GM06990 (cell line): ENCODE measurements at regions not wholly inside any gene's neighbourhood (a gene's known extent, or its start where the extent isn't known, plus 50 kb on each side); places are given as distances from the start of the nearest gene placed in this dataset.
"Not testable (repeated sequence)": the region's sequence is repeated elsewhere in the genome, so short reads cannot be mapped to it uniquely, and the experiment has no call there.

Experiments
- DNase-seq: peaks from one replicate; pipeline ENCODE4 v3.0.0-alpha.2; 2011; ENCODE audit not compliant: insufficient read length; ENCODE audit errors: extremely low read depth
- H3K27me3 ChIP-seq: replicated peaks from 2 replicates; pipeline ENCODE4 v1.6.0; 2011; ENCODE audit warnings: low read length; ENCODE audit not compliant: control insufficient read depth, insufficient read depth
- H3K36me3 ChIP-seq: 2 replicates; pipeline ENCODE4 v1.5.1; 2011; ENCODE audit warnings: low read length; ENCODE audit not compliant: control insufficient read depth, insufficient read depth
- H3K4me3 ChIP-seq: replicated peaks from 2 replicates; pipeline ENCODE4 v1.5.1; 2011; ENCODE audit warnings: low read depth, mild to moderate bottlenecking, control low read depth, low read length
- TF ChIP-seq, protein P1 (sequence below): IDR thresholded peaks from 2 replicates; pipeline ENCODE4 v1.5.1; 2011; ENCODE audit warnings: low read length, control low read depth, mild to moderate bottlenecking, inconsistent platforms; ENCODE audit not compliant: insufficient read depth, poor library complexity, severe bottlenecking

GRCh38 chr11:42840860-42841259 is 470.9 kb upstream of the API5 start:
- H3K4me3 ChIP-seq, result no peak overlapping the region
- H3K27me3 ChIP-seq, result no peaks in the 10 kb centered on the region
- TF ChIP-seq, protein P1, sequence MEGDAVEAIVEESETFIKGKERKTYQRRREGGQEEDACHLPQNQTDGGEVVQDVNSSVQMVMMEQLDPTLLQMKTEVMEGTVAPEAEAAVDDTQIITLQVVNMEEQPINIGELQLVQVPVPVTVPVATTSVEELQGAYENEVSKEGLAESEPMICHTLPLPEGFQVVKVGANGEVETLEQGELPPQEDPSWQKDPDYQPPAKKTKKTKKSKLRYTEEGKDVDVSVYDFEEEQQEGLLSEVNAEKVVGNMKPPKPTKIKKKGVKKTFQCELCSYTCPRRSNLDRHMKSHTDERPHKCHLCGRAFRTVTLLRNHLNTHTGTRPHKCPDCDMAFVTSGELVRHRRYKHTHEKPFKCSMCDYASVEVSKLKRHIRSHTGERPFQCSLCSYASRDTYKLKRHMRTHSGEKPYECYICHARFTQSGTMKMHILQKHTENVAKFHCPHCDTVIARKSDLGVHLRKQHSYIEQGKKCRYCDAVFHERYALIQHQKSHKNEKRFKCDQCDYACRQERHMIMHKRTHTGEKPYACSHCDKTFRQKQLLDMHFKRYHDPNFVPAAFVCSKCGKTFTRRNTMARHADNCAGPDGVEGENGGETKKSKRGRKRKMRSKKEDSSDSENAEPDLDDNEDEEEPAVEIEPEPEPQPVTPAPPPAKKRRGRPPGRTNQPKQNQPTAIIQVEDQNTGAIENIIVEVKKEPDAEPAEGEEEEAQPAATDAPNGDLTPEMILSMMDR, result no peak
- H3K36me3 ChIP-seq, result no peaks in the 10 kb centered on the region
- DNase-seq, result no peak

- no peaks in the 10 kb centered on the region for H3K27me3 ChIP-seq
- H3K36me3 ChIP-seq, result no peaks in the 10 kb centered on the region
- no peak overlapping the region for H3K4me3 ChIP-seq
- no peak for DNase-seq
- TF ChIP-seq, protein P1, result no peak
Measured at GRCh38 chr11:42841556-42841955, 470.2 kb upstream of the API5 start.

- TF ChIP-seq, protein P1, result no peak
- DNase-seq, result no peak
- Histone ChIP-seq H3K27me3 (no peaks in the 10 kb centered on the region), H3K4me3 (no peak overlapping the region), H3K36me3 (no peaks in the 10 kb centered on the region)
Measured at GRCh38 chr11:42849362-42849761, 462.4 kb upstream of the API5 start.

GRCh38 chr11:42857344-42857743 is 454.5 kb upstream of the API5 start:
- DNase-seq, result no peak
- TF ChIP-seq, protein P1, result no peak

DNA sequence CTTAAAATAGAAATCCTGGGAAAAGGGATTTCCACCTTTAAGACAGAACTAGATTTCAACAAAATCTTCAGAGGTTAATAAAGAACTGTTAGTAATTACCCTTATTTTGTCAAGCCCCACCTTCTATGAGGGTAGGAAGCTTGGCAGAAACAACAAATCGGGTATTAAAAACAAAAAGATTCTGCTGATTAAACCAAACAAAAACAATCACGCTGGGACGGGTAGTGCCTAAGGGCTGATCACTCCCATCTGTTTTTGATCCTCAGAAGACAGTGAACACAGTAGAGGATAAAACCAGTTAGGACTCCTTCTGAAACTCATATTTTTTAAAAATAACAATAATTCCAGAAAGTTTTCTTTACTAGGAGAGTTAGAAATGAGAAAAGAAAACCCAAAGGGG is 441.3 kb upstream of the API5 start:
- TF ChIP-seq, protein P1, result no peak
- no peaks in the 10 kb centered on the region for H3K27me3 ChIP-seq
- H3K4me3 ChIP-seq, result no peak overlapping the region
- DNase-seq, result no peak
- no peaks in the 10 kb centered on the region for H3K36me3 ChIP-seq

More at GRCh38 chr11:42857344-42857743, 454.5 kb upstream of the API5 start:
- Histone ChIP-seq H3K4me3 (no peak overlapping the region), H3K27me3 (no peaks in the 10 kb centered on the region), H3K36me3 (no peaks in the 10 kb centered on the region)

GRCh38 chr11:42873800-42874405 is 437.9 kb upstream of the API5 start:
- not testable (repeated sequence) for H3K4me3 ChIP-seq

DNA sequence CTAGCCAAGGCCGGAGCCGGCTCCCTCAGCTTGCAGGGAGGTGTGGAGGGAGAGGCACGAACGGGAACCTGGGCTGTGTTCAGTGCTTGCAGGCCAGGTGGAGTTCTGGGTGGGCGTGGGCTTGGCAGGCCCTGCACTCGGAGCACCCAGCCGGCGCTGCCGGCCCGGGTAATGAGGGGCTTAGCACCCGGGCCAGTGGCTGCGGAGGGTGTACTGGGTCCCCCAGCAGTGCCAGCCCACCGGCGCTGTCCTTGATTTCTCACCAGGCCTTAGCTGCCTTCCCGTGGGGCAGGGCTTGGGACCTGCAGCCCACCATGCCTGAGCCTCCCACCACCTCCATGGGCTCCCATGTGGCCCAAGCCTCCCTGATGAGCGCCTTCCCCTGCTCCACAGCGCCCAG is 430.5 kb upstream of the API5 start:
- not testable (repeated sequence) for H3K27me3 ChIP-seq, H3K36me3 ChIP-seq, DNase-seq, H3K4me3 ChIP-seq

More at GRCh38 chr11:42873800-42874405, 437.9 kb upstream of the API5 start:
- H3K27me3 ChIP-seq, DNase-seq, H3K36me3 ChIP-seq: not testable (repeated sequence)
